T follicular helper cell (primary cell): ENCODE measurements at regions not wholly inside any gene's neighbourhood (a gene's known extent, or its start where the extent isn't known, plus 50 kb on each side); places are given as distances from the start of the nearest gene placed in this dataset.
"Not testable (repeated sequence)": the region's sequence is repeated elsewhere in the genome, so short reads cannot be mapped to it uniquely, and the experiment has no call there.

Source experiments
- DNase-seq: peaks from one replicate; pipeline ENCODE4 v3.0.0-alpha.2; 2020; ENCODE audit warnings: low read depth

- no peak for DNase-seq
Measured at GRCh38 chr5:101751105-101751504, 545.0 kb downstream of the SLCO4C1 start.

GRCh38 chr5:101743000-101743399 lies 553.1 kb downstream of the SLCO4C1 start:
- DNase-seq, result not testable (repeated sequence)

GRCh38 chr5:101728933-101729332 lies 567.2 kb downstream of the SLCO4C1 start:
- no peak for DNase-seq

GRCh38 chr5:101721543-101721942 lies 574.5 kb downstream of the SLCO4C1 start:
- no peak for DNase-seq

GRCh38 chr5:101720033-101720432 lies 576.1 kb downstream of the SLCO4C1 start:
- DNase-seq, result no peak

GRCh38 chr5:101717721-101718120 lies 578.4 kb downstream of the SLCO4C1 start:
- no peak for DNase-seq

GRCh38 chr5:101716941-101717340 lies 579.1 kb downstream of the SLCO4C1 start:
- DNase-seq, result no peak

- DNase-seq, result not testable (repeated sequence)
Measured at GRCh38 chr5:101715790-101716189, 580.3 kb downstream of the SLCO4C1 start.

- no peak for DNase-seq
Measured at GRCh38 chr5:101689306-101689705, 606.8 kb downstream of the SLCO4C1 start.

GRCh38 chr5:101688156-101688555 lies 607.9 kb downstream of the SLCO4C1 start:
- DNase-seq, result no peak

GRCh38 chr5:101687349-101687985 lies 608.6 kb downstream of the SLCO4C1 start:
- no peak for DNase-seq

GRCh38 chr5:101686536-101687157 lies 609.4 kb downstream of the SLCO4C1 start:
- DNase-seq, result no peak

- DNase-seq, result no peak
Measured at GRCh38 chr5:101679816-101680215, 616.3 kb downstream of the SLCO4C1 start.

- peak; percentile 3 for DNase-seq
Measured at GRCh38 chr5:101678481-101679193, 617.4 kb downstream of the SLCO4C1 start.

GRCh38 chr5:101677961-101678360 lies 618.1 kb downstream of the SLCO4C1 start:
- DNase-seq, result no peak

- no peak for DNase-seq
Measured at GRCh38 chr5:101676646-101677045, 619.4 kb downstream of the SLCO4C1 start.

- DNase-seq, result no peak
Measured at GRCh38 chr5:101675510-101676219, 620.4 kb downstream of the SLCO4C1 start.

- no peak for DNase-seq
Measured at GRCh38 chr5:101673120-101673519, 623.0 kb downstream of the SLCO4C1 start.

GRCh38 chr5:101664071-101664791 lies 631.9 kb downstream of the SLCO4C1 start:
- no peak for DNase-seq

GRCh38 chr5:101663543-101663942 lies 632.5 kb downstream of the SLCO4C1 start:
- DNase-seq, result no peak

GRCh38 chr5:101662263-101662662 lies 633.8 kb downstream of the SLCO4C1 start:
- no peak for DNase-seq

- no peak for DNase-seq
Measured at GRCh38 chr5:101658433-101658832, 637.7 kb downstream of the SLCO4C1 start.
